Upper lobe of left lung (tissue), 6 donors: ENCODE measurements at regions not wholly inside any gene's neighbourhood (a gene's known extent, or its start where the extent isn't known, plus 50 kb on each side); places are given as distances from the start of the nearest gene placed in this dataset.
"Not testable (repeated sequence)": the region's sequence is repeated elsewhere in the genome, so short reads cannot be mapped to it uniquely, and the experiment has no call there.

Experiments used
- ATAC-seq, 2 donors: fragments of 200-7000 bp; cut with Tn5 transposase; one replicate each; pipeline ENCODE4 v1.9.1; 2022; ENCODE audit warnings: mild to moderate bottlenecking in 2 of 2, moderate library complexity in 2 of 2; ENCODE audit not compliant: low FRiP score in 2 of 2
- DNase-seq, 2 donors: peaks; one replicate each; pipeline ENCODE4 v3.0.0-alpha.2; 2019 to 2020
- H3K27ac ChIP-seq, 4 donors: fragments of 200-600 bp; sonication (generic); one replicate each; pipeline ENCODE4 v1.5.1; 2016 to 2019
- H3K27me3 ChIP-seq, 4 donors: fragments of 200-600 bp; sonication (generic); one replicate each; pipeline ENCODE4 v1.5.1; 2017 to 2019
- H3K36me3 ChIP-seq, 4 donors: fragments of 200-600 bp; sonication (generic); one replicate each; pipeline ENCODE4 v1.5.1; 2016 to 2019
- H3K4me1 ChIP-seq, 4 donors: fragments of 200-600 bp; sonication (generic); one replicate each; pipeline ENCODE4 v1.5.1; 2018 to 2019
- H3K4me3 ChIP-seq, 4 donors: fragments of 200-600 bp; sonication (generic); one replicate each; pipeline ENCODE4 v1.5.1; 2017 to 2019; ENCODE audit warnings: mild to moderate bottlenecking in 2 of 4, moderate library complexity in 1 of 4
- H3K9me3 ChIP-seq, 4 donors: fragments of 200-600 bp; sonication (generic); one replicate each; pipeline ENCODE4 v1.5.1; 2018 to 2019
- CTCF ChIP-seq, 6 experiments: fragments of 450-650 bp in 4 of 6; fragments of 200-600 bp in 2 of 6; sonication (generic) in 2 of 6; IDR thresholded peaks; one replicate each; pipeline ENCODE4 v1.5.1; 2016 to 2019; ENCODE audit warnings: antibody characterized with exemption in 6 of 6
- EP300 ChIP-seq, 4 donors: sonication (generic); formaldehyde crosslinking; IDR thresholded peaks; one replicate each; pipeline ENCODE4 v1.5.1; 2017; ENCODE audit warnings: antibody characterized with exemption in 4 of 4, control low read depth in 2 of 4
- POLR2A ChIP-seq, 4 donors: fragments of 450-650 bp; IDR thresholded peaks; one replicate each; pipeline ENCODE4 v1.5.1; 2016 to 2017; ENCODE audit warnings: antibody characterized with exemption in 4 of 4, mild to moderate bottlenecking in 2 of 4
- POLR2AphosphoS5 ChIP-seq, 2 donors: sonication (generic); formaldehyde crosslinking; IDR thresholded peaks; one replicate each; pipeline ENCODE4 v1.5.1; 2017; ENCODE audit warnings: antibody characterized with exemption in 2 of 2
- WGBS, 2 donors: methylation state at CpG; one replicate each; pipeline ENCODE4 v1.1.5; 2017 to 2018; 5-methylcytosine and 5-hydroxymethylcytosine counted together
- donor health status: DM: no; HTN: no; CAD: no; lungs with moderate emphysema.
- donor health status: DM: no; HTN: yes; CAD: no; lungs with severe emphysema.

- Histone ChIP-seq H3K36me3 (no peaks in the 10 kb centered on the region), H3K27ac (no peak overlapping the region), H3K9me3 (no peaks in the 10 kb centered on the region), H3K4me3 (no peak overlapping the region), H3K27me3 (no peaks in the 10 kb centered on the region), H3K4me1 (no peaks in the 10 kb centered on the region)
- no peak for ATAC-seq
- peak in 1 of 2 donors; percentile 33 for DNase-seq
- 87 to 89% methylated on average over 5 to 8 of the region's 8 CpGs for WGBS, 2 donors
- TF ChIP-seq CTCF (IDR thresholded peaks at IDR 0.05) (no peak), EP300 (IDR thresholded peaks at IDR 0.05) (no peak), POLR2A (IDR thresholded peaks at IDR 0.05) (no peak), POLR2AphosphoS5 (IDR thresholded peaks at IDR 0.05) (no peak)
Observed at GRCh38 chr7:94782777-94783176, 124.6 kb upstream of the PPP1R9A start.

- Histone ChIP-seq H3K9me3 (no peaks in the 10 kb centered on the region), H3K4me3 (no peak overlapping the region), H3K4me1 (no peaks in the 10 kb centered on the region), H3K36me3 (no peaks in the 10 kb centered on the region), H3K27me3 (no peaks in the 10 kb centered on the region), H3K27ac (no peak overlapping the region)
- TF ChIP-seq EP300 (IDR thresholded peaks at IDR 0.05) = no peak
- TF ChIP-seq CTCF (IDR thresholded peaks at IDR 0.05) = no peak
- TF ChIP-seq POLR2A (IDR thresholded peaks at IDR 0.05) = no peak
- no peak for TF ChIP-seq POLR2AphosphoS5 (IDR thresholded peaks at IDR 0.05)
- no peak for ATAC-seq
- WGBS, 2 donors = 52 to 63% methylated on average over 1 of the region's 1 CpG
- DNase-seq = no peak
Observed at GRCh38 chr7:94787285-94787684, 120.1 kb upstream of the PPP1R9A start.

GRCh38 chr7:94788378-94788777 lies 119.0 kb upstream of the PPP1R9A start:
- H3K36me3 ChIP-seq, H3K27ac ChIP-seq, DNase-seq, H3K4me1 ChIP-seq, ATAC-seq, H3K27me3 ChIP-seq, H3K4me3 ChIP-seq, H3K9me3 ChIP-seq: not testable (repeated sequence)
- 86 to 92% methylated on average over 3 of the region's 3 CpGs for WGBS, 2 donors

- WGBS, 2 donors = 85 to 89% methylated on average over 2 of the region's 2 CpGs
- no peak for TF ChIP-seq CTCF (IDR thresholded peaks at IDR 0.05)
- TF ChIP-seq EP300 (IDR thresholded peaks at IDR 0.05) = no peak
- TF ChIP-seq POLR2A (IDR thresholded peaks at IDR 0.05) = no peak
- no peak for TF ChIP-seq POLR2AphosphoS5 (IDR thresholded peaks at IDR 0.05)
Observed at GRCh38 chr7:94792241-94792640, 115.2 kb upstream of the PPP1R9A start.

GRCh38 chr7:94797404-94797803 lies 110.0 kb upstream of the PPP1R9A start:
- H3K36me3 ChIP-seq, H3K4me1 ChIP-seq, H3K4me3 ChIP-seq, DNase-seq, H3K27ac ChIP-seq, H3K27me3 ChIP-seq, ATAC-seq, H3K9me3 ChIP-seq: not testable (repeated sequence)
- 93 to 94% methylated on average over 6 of the region's 6 CpGs for WGBS, 2 donors

More at GRCh38 chr7:94792241-94792640, 115.2 kb upstream of the PPP1R9A start:
- ATAC-seq = no peak
- H3K27ac ChIP-seq = no peak overlapping the region
- no peaks in the 10 kb centered on the region for H3K9me3 ChIP-seq
- H3K36me3 ChIP-seq = no peaks in the 10 kb centered on the region
- DNase-seq = no peak
- no peak overlapping the region for H3K4me3 ChIP-seq
- no peaks in the 10 kb centered on the region for H3K4me1 ChIP-seq
- H3K27me3 ChIP-seq = no peaks in the 10 kb centered on the region

- Histone ChIP-seq H3K27ac (no peak overlapping the region), H3K9me3 (no peaks in the 10 kb centered on the region), H3K4me3 (no peak overlapping the region), H3K4me1 (no peaks in the 10 kb centered on the region), H3K36me3 (no peaks in the 10 kb centered on the region), H3K27me3 (no peaks in the 10 kb centered on the region)
- DNase-seq (no peak), ATAC-seq (no peak)
- no peak for TF ChIP-seq CTCF (IDR thresholded peaks at IDR 0.05)
- TF ChIP-seq POLR2AphosphoS5 (IDR thresholded peaks at IDR 0.05) = no peak
- no peak for TF ChIP-seq POLR2A (IDR thresholded peaks at IDR 0.05)
- TF ChIP-seq EP300 (IDR thresholded peaks at IDR 0.05) = no peak
- 93 to 94% methylated on average over 2 of the region's 2 CpGs for WGBS, 2 donors
Observed at GRCh38 chr7:94803821-94804220, 103.6 kb upstream of the PPP1R9A start.

- H3K4me1 ChIP-seq, ATAC-seq, H3K4me3 ChIP-seq, H3K27me3 ChIP-seq, DNase-seq, H3K9me3 ChIP-seq, H3K36me3 ChIP-seq, H3K27ac ChIP-seq: not testable (repeated sequence)
- WGBS, 2 donors = 72 to 93% methylated on average over 1 of the region's 1 CpG
Observed at GRCh38 chr7:94808673-94809072, 98.7 kb upstream of the PPP1R9A start.
